ENCODE measurements at regions not wholly inside any gene's neighbourhood (a gene's known extent, or its start where the extent isn't known, plus 50 kb on each side); places are given as distances from the start of the nearest gene placed in this dataset.
"Not testable (repeated sequence)": the region's sequence is repeated elsewhere in the genome, so short reads cannot be mapped to it uniquely, and the experiment has no call there.

GRCh38 chr20:26057135-26057752 is 360.6 kb upstream of the ZNF337 start:
- H3K4me3 ChIP-seq (ENCODE audit: insufficient read depth, low read depth, low read length, poor library complexity, severe bottlenecking); H3K9me3 ChIP-seq (ENCODE audit: control insufficient read depth, low read length); H3K4me1 ChIP-seq (ENCODE audit: control insufficient read depth, insufficient read depth, low read length, poor library complexity, severe bottlenecking); H3K27ac ChIP-seq (ENCODE audit: insufficient read depth, low read length, poor library complexity, severe bottlenecking); H3K27me3 ChIP-seq (replicated peaks; ENCODE audit: control insufficient read depth, insufficient read depth, low read length, poor library complexity, severe bottlenecking); DNase-seq; H3K36me3 ChIP-seq (ENCODE audit: control insufficient read depth, insufficient read depth, low read length): not testable (repeated sequence)

- H3K4me3 ChIP-seq (ENCODE audit: insufficient read depth, low read depth, low read length, poor library complexity, severe bottlenecking); DNase-seq; H3K36me3 ChIP-seq (ENCODE audit: control insufficient read depth, insufficient read depth, low read length); H3K27ac ChIP-seq (ENCODE audit: insufficient read depth, low read length, poor library complexity, severe bottlenecking); H3K9me3 ChIP-seq (ENCODE audit: control insufficient read depth, low read length); H3K4me1 ChIP-seq (ENCODE audit: control insufficient read depth, insufficient read depth, low read length, poor library complexity, severe bottlenecking); H3K27me3 ChIP-seq (replicated peaks; ENCODE audit: control insufficient read depth, insufficient read depth, low read length, poor library complexity, severe bottlenecking): not testable (repeated sequence)
Observed at GRCh38 chr20:26025792-26026191, 329.1 kb upstream of the ZNF337 start.

GRCh38 chr20:26010942-26011276 is 314.3 kb upstream of the ZNF337 start:
- H3K9me3 ChIP-seq (ENCODE audit: control insufficient read depth, low read length); H3K4me3 ChIP-seq (ENCODE audit: insufficient read depth, low read depth, low read length, poor library complexity, severe bottlenecking); DNase-seq; H3K27ac ChIP-seq (ENCODE audit: insufficient read depth, low read length, poor library complexity, severe bottlenecking); H3K27me3 ChIP-seq (replicated peaks; ENCODE audit: control insufficient read depth, insufficient read depth, low read length, poor library complexity, severe bottlenecking); H3K36me3 ChIP-seq (ENCODE audit: control insufficient read depth, insufficient read depth, low read length); H3K4me1 ChIP-seq (ENCODE audit: control insufficient read depth, insufficient read depth, low read length, poor library complexity, severe bottlenecking): not testable (repeated sequence)

- not testable (repeated sequence) for H3K9me3 ChIP-seq (ENCODE audit: control insufficient read depth, low read length); DNase-seq; H3K4me1 ChIP-seq (ENCODE audit: control insufficient read depth, insufficient read depth, low read length, poor library complexity, severe bottlenecking); H3K27ac ChIP-seq (ENCODE audit: insufficient read depth, low read length, poor library complexity, severe bottlenecking); H3K36me3 ChIP-seq (ENCODE audit: control insufficient read depth, insufficient read depth, low read length); H3K27me3 ChIP-seq (replicated peaks; ENCODE audit: control insufficient read depth, insufficient read depth, low read length, poor library complexity, severe bottlenecking)
- H3K4me3 ChIP-seq (ENCODE audit: insufficient read depth, low read depth, low read length, poor library complexity, severe bottlenecking): peak overlapping the region; percentile 40
Observed at GRCh38 chr20:26010224-26010941, 313.7 kb upstream of the ZNF337 start.

DNA sequence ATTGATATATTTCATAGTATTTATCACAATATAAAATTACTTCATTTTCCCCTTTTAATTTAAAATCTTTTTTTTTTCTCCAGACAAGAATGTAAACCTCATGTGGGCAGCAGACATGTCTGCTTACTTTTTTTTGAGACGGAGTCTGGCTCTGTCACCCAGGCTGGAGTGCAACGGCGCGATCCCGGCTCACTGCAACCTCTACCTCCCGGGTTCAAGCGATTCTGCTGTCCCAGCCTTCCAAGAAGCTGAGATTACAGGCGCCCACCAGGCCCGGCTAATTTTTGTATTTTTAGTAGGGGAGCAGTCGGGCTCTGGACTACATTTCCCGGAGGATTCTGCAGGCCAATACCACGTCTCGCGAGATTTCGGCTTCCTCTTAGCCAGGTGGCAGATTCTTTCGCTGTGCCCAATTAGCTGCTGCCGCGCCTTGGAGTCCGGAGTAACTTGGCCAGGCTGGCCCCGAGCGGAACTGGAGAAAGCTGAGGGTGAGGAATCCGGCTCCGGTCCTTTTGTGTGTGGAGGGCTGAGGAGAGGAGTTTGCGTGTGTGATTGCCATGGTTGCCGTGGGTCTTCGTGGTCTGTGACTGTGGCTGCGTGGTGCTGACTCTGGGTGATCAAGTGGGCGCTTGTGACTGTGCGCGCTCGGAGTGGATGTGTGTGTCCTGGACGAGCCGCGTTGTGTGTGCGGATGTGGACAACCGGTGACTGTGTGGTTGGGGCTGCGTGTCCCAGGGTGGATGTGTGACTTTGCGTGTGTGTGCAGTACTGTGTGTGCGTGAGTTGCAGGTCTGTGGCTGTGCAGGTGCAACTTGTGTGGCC is 313.0 kb upstream of the ZNF337 start:
- not testable (repeated sequence) for H3K27ac ChIP-seq (ENCODE audit: insufficient read depth, low read length, poor library complexity, severe bottlenecking)
- peak in 1 of 3 donors; percentile 10 for DNase-seq

DNA sequence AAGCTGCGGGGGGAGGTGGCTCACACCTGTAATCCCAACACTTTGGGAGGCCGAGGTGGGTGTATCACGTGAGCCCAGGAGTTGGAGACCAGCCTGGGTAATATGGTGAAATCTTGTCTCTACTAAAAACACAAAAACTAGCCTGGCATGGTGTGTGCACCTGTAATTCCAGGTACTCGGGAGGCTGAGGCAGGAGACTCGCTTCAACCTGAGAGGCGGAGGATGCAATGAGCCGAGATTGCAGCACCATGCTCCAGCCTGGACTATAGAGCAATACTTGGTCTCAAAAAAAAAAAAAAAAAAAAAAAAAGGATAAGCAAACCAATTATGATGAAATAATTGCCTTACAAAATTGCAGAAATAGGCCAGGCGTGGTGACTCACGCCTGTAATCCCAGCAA is 311.4 kb upstream of the ZNF337 start:
- not testable (repeated sequence) for H3K27ac ChIP-seq (ENCODE audit: insufficient read depth, low read length, poor library complexity, severe bottlenecking); H3K9me3 ChIP-seq (ENCODE audit: control insufficient read depth, low read length); H3K36me3 ChIP-seq (ENCODE audit: control insufficient read depth, insufficient read depth, low read length); H3K27me3 ChIP-seq (replicated peaks; ENCODE audit: control insufficient read depth, insufficient read depth, low read length, poor library complexity, severe bottlenecking); H3K4me3 ChIP-seq (ENCODE audit: insufficient read depth, low read depth, low read length, poor library complexity, severe bottlenecking); H3K4me1 ChIP-seq (ENCODE audit: control insufficient read depth, insufficient read depth, low read length, poor library complexity, severe bottlenecking); DNase-seq

More for the DNA sequence above, 313.0 kb upstream of the ZNF337 start:
- H3K27me3 ChIP-seq (replicated peaks; ENCODE audit: control insufficient read depth, insufficient read depth, low read length, poor library complexity, severe bottlenecking); H3K4me1 ChIP-seq (ENCODE audit: control insufficient read depth, insufficient read depth, low read length, poor library complexity, severe bottlenecking); H3K9me3 ChIP-seq (ENCODE audit: control insufficient read depth, low read length); H3K36me3 ChIP-seq (ENCODE audit: control insufficient read depth, insufficient read depth, low read length): not testable (repeated sequence)
- peak overlapping the region; percentile 40 for H3K4me3 ChIP-seq (ENCODE audit: insufficient read depth, low read depth, low read length, poor library complexity, severe bottlenecking)

- H3K9me3 ChIP-seq (ENCODE audit: control insufficient read depth, low read length); H3K36me3 ChIP-seq (ENCODE audit: control insufficient read depth, insufficient read depth, low read length); H3K4me3 ChIP-seq (ENCODE audit: insufficient read depth, low read depth, low read length, poor library complexity, severe bottlenecking); DNase-seq; H3K27me3 ChIP-seq (replicated peaks; ENCODE audit: control insufficient read depth, insufficient read depth, low read length, poor library complexity, severe bottlenecking); H3K27ac ChIP-seq (ENCODE audit: insufficient read depth, low read length, poor library complexity, severe bottlenecking); H3K4me1 ChIP-seq (ENCODE audit: control insufficient read depth, insufficient read depth, low read length, poor library complexity, severe bottlenecking): not testable (repeated sequence)
Observed at GRCh38 chr20:26006164-26006563, 309.5 kb upstream of the ZNF337 start.

DNA sequence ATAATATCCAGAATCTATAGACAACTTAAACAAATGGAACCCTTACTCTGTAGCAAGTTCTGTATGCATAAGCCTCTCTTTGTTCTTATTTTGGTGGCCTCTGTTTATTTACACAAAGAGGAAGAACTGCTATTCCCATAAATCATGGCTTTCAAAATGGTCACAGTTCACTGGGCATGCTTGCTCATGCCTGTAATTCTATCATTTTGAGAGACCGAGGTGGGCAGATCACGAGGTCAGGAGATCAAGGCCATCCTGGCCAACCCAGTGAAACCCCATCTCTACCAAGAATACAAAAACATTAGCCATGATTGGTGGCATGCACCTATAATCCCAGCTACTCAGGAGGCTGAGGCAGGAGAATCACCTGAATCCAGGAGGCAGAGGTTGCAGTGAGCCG is 307.3 kb upstream of the ZNF337 start:
- H3K4me1 ChIP-seq (ENCODE audit: control insufficient read depth, insufficient read depth, low read length, poor library complexity, severe bottlenecking); H3K9me3 ChIP-seq (ENCODE audit: control insufficient read depth, low read length); H3K27ac ChIP-seq (ENCODE audit: insufficient read depth, low read length, poor library complexity, severe bottlenecking); H3K27me3 ChIP-seq (replicated peaks; ENCODE audit: control insufficient read depth, insufficient read depth, low read length, poor library complexity, severe bottlenecking); H3K36me3 ChIP-seq (ENCODE audit: control insufficient read depth, insufficient read depth, low read length); DNase-seq; H3K4me3 ChIP-seq (ENCODE audit: insufficient read depth, low read depth, low read length, poor library complexity, severe bottlenecking): not testable (repeated sequence)

GRCh38 chr20:25997367-25998038 is 300.9 kb upstream of the ZNF337 start:
- H3K27me3 ChIP-seq (replicated peaks; ENCODE audit: control insufficient read depth, insufficient read depth, low read length, poor library complexity, severe bottlenecking); H3K4me1 ChIP-seq (ENCODE audit: control insufficient read depth, insufficient read depth, low read length, poor library complexity, severe bottlenecking); H3K4me3 ChIP-seq (ENCODE audit: insufficient read depth, low read depth, low read length, poor library complexity, severe bottlenecking); DNase-seq; H3K36me3 ChIP-seq (ENCODE audit: control insufficient read depth, insufficient read depth, low read length); H3K27ac ChIP-seq (ENCODE audit: insufficient read depth, low read length, poor library complexity, severe bottlenecking); H3K9me3 ChIP-seq (ENCODE audit: control insufficient read depth, low read length): not testable (repeated sequence)

GRCh38 chr20:25992146-25992545 is 295.5 kb upstream of the ZNF337 start:
- DNase-seq: no peak
- Histone ChIP-seq H3K27ac (ENCODE audit: insufficient read depth, low read length, poor library complexity, severe bottlenecking) (no peak overlapping the region), H3K27me3 (replicated peaks; ENCODE audit: control insufficient read depth, insufficient read depth, low read length, poor library complexity, severe bottlenecking) (no peaks in the 10 kb centered on the region), H3K36me3 (ENCODE audit: control insufficient read depth, insufficient read depth, low read length) (no peaks in the 10 kb centered on the region), H3K4me3 (ENCODE audit: insufficient read depth, low read depth, low read length, poor library complexity, severe bottlenecking) (no peak overlapping the region), H3K4me1 (ENCODE audit: control insufficient read depth, insufficient read depth, low read length, poor library complexity, severe bottlenecking) (no peaks in the 10 kb centered on the region), H3K9me3 (ENCODE audit: control insufficient read depth, low read length) (no peaks in the 10 kb centered on the region)

All from effector memory CD4-positive, alpha-beta T cell (primary cell).